Limb (tissue), 2 donors: ENCODE measurements at regions not wholly inside any gene's neighbourhood (a gene's known extent, or its start where the extent isn't known, plus 50 kb on each side); places are given as distances from the start of the nearest gene placed in this dataset.

Experiments used
- DNase-seq, 2 donors: peaks; one replicate each; pipeline ENCODE4 v3.0.0-alpha.2; 2016; ENCODE audit errors: extremely low spot score in 2 of 2

GRCh38 chr5:174849426-174849825 lies 125.0 kb downstream of the MSX2 start:
- DNase-seq = no peak

GRCh38 chr5:174844971-174845370 lies 120.6 kb downstream of the MSX2 start:
- no peak for DNase-seq

- DNase-seq = peak in 1 of 2 donors; percentile 37
Observed at GRCh38 chr5:174843263-174844250, 119.2 kb downstream of the MSX2 start.

- DNase-seq = no peak
Observed at GRCh38 chr5:174840435-174840834, 116.1 kb downstream of the MSX2 start.

- no peak for DNase-seq
Observed at GRCh38 chr5:174839196-174839595, 114.8 kb downstream of the MSX2 start.

GRCh38 chr5:174837919-174838902 lies 113.8 kb downstream of the MSX2 start:
- DNase-seq = peak in 1 of 2 donors; percentile 47

GRCh38 chr5:174834081-174834480 lies 109.7 kb downstream of the MSX2 start:
- DNase-seq = no peak

GRCh38 chr5:174832811-174833210 lies 108.4 kb downstream of the MSX2 start:
- no peak for DNase-seq

- DNase-seq = no peak
Observed at GRCh38 chr5:174832025-174832424, 107.6 kb downstream of the MSX2 start.

- DNase-seq = no peak
Observed at GRCh38 chr5:174831031-174831660, 106.8 kb downstream of the MSX2 start.

- no peak for DNase-seq
Observed at GRCh38 chr5:174829511-174829864, 105.1 kb downstream of the MSX2 start.

- DNase-seq = no peak
Observed at GRCh38 chr5:174828804-174829510, 104.6 kb downstream of the MSX2 start.

- DNase-seq = no peak
Observed at GRCh38 chr5:174827558-174827957, 103.2 kb downstream of the MSX2 start.

- DNase-seq = no peak
Observed at GRCh38 chr5:174825587-174825986, 101.2 kb downstream of the MSX2 start.

- DNase-seq = no peak
Observed at GRCh38 chr5:174818430-174818829, 94.0 kb downstream of the MSX2 start.

GRCh38 chr5:174817610-174818009 lies 93.2 kb downstream of the MSX2 start:
- no peak for DNase-seq

- no peak for DNase-seq
Observed at GRCh38 chr5:174816858-174817257, 92.5 kb downstream of the MSX2 start.

- DNase-seq = no peak
Observed at GRCh38 chr5:174811438-174811837, 87.1 kb downstream of the MSX2 start.

- DNase-seq = no peak
Observed at GRCh38 chr5:174810796-174811195, 86.4 kb downstream of the MSX2 start.

- no peak for DNase-seq
Observed at GRCh38 chr5:174807471-174807870, 83.1 kb downstream of the MSX2 start.

- DNase-seq = no peak
Observed at GRCh38 chr5:174806729-174807128, 82.3 kb downstream of the MSX2 start.
